Right lobe of liver (tissue), 4 donors: ENCODE measurements at regions not wholly inside any gene's neighbourhood (a gene's known extent, or its start where the extent isn't known, plus 50 kb on each side); places are given as distances from the start of the nearest gene placed in this dataset.

Experiments
- CTCF ChIP-seq, 4 donors: fragments of 200-600 bp in 3 of 4; fragments of 450-650 bp in 1 of 4; IDR thresholded peaks; one replicate each; pipeline versions ENCODE4 v1.5.1 to v1.8.0; 2016 to 2022; ENCODE audit warnings: antibody characterized with exemption in 4 of 4, mild to moderate bottlenecking in 2 of 4
- POLR2A ChIP-seq: fragments of 450-650 bp; IDR thresholded peaks from one replicate; pipeline ENCODE4 v1.6.1; 2017; ENCODE audit warnings: antibody characterized with exemption, mild to moderate bottlenecking
- donor health status: DM: no; HTN: no; CAD: no.
- donor health status: DM: no; HTN: no; CAD: no.
- donor health status: DM: no; HTN: yes; CAD: no.

DNA sequence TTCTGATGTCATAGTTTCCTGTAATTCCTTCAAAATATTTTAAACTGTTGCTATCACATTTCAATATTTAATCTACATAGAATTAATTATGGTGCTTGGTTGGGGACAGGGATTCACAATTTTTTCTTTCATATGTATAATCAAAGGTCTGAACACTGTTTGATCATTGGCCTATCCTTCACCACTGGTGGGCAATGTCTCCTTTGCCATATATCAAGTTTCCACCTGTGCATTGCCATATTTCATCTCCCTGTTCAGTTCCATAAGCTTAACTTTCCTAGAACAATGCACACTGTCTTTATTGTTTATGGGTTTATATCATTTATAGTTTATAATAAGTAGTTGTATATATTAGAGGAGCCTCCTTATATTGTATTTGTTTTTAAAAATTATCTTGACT is 374.9 kb upstream of the PTBP2 start:
- no peak for TF ChIP-seq CTCF (IDR thresholded peaks at IDR 0.05)
- TF ChIP-seq POLR2A = no peak
